ENCODE measurements at regions not wholly inside any gene's neighbourhood (a gene's known extent, or its start where the extent isn't known, plus 50 kb on each side); places are given as distances from the start of the nearest gene placed in this dataset.

GRCh38 chr5:17150531-17150930 is 66.9 kb upstream of the BASP1 start:
- TF ChIP-seq, protein P1, sequence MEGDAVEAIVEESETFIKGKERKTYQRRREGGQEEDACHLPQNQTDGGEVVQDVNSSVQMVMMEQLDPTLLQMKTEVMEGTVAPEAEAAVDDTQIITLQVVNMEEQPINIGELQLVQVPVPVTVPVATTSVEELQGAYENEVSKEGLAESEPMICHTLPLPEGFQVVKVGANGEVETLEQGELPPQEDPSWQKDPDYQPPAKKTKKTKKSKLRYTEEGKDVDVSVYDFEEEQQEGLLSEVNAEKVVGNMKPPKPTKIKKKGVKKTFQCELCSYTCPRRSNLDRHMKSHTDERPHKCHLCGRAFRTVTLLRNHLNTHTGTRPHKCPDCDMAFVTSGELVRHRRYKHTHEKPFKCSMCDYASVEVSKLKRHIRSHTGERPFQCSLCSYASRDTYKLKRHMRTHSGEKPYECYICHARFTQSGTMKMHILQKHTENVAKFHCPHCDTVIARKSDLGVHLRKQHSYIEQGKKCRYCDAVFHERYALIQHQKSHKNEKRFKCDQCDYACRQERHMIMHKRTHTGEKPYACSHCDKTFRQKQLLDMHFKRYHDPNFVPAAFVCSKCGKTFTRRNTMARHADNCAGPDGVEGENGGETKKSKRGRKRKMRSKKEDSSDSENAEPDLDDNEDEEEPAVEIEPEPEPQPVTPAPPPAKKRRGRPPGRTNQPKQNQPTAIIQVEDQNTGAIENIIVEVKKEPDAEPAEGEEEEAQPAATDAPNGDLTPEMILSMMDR (conservative IDR thresholded peaks at IDR 0.05; ENCODE audit: low read length) = no peak
- no peak for TF ChIP-seq EZH2phosphoT487 (IDR thresholded peaks at IDR 0.05; ENCODE audit: borderline replicate concordance, low read depth, low read length)

All from OCI-LY7 (cell line).